BE2C (cell line): ENCODE measurements at regions not wholly inside any gene's neighbourhood (a gene's known extent, or its start where the extent isn't known, plus 50 kb on each side); places are given as distances from the start of the nearest gene placed in this dataset.
A peak's percentile ranks its signal among the peaks of the same experiment; 100 is the strongest.
"Not testable (repeated sequence)": the region's sequence is repeated elsewhere in the genome, so short reads cannot be mapped to it uniquely, and the experiment has no call there.

Experiments
- DNase-seq: peaks from one replicate; pipeline ENCODE4 v3.0.0-alpha.2; 2020
- H3K27me3 ChIP-seq: fragments of 250-450 bp; sonication (Bioruptor Pico); 2 replicates; pipeline ENCODE4 v1.5.1; 2020; ENCODE audit warnings: mild to moderate bottlenecking
- H3K36me3 ChIP-seq: fragments of 250-450 bp; sonication (Bioruptor Pico); 2 replicates; pipeline ENCODE4 v1.5.1; 2020; ENCODE audit warnings: mild to moderate bottlenecking
- H3K4me1 ChIP-seq: fragments of 250-450 bp; sonication (Bioruptor Pico); 2 replicates; pipeline ENCODE4 v1.5.1; 2020
- H3K4me3 ChIP-seq: 2 replicates; pipeline ENCODE4 v1.5.1; 2011; ENCODE audit warnings: low read depth, low read length
- H3K9me3 ChIP-seq: fragments of 250-450 bp; sonication (Bioruptor Pico); 2 replicates; pipeline ENCODE4 v1.5.1; 2020
- CTCF ChIP-seq: IDR thresholded peaks from 2 replicates; pipeline ENCODE4 v1.5.1; 2012; ENCODE audit warnings: mild to moderate bottlenecking, low read depth, low read length

GRCh38 chrX:14352511-14352910 is 176.8 kb upstream of the GLRA2 start:
- no peaks in the 10 kb centered on the region for H3K36me3 ChIP-seq
- H3K4me1 ChIP-seq, result no peaks in the 10 kb centered on the region
- no peak for TF ChIP-seq CTCF
- H3K9me3 ChIP-seq, result no peaks in the 10 kb centered on the region
- no peak overlapping the region for H3K4me3 ChIP-seq
- DNase-seq, result no peak
- no peaks in the 10 kb centered on the region for H3K27me3 ChIP-seq

- no peaks in the 10 kb centered on the region for H3K9me3 ChIP-seq
- H3K4me3 ChIP-seq, result no peak overlapping the region
- DNase-seq, result no peak
- no peaks in the 10 kb centered on the region for H3K36me3 ChIP-seq
- no peak for TF ChIP-seq CTCF
- no peaks in the 10 kb centered on the region for H3K4me1 ChIP-seq
- H3K27me3 ChIP-seq, result no peaks in the 10 kb centered on the region
These were observed 177.6 kb upstream of the GLRA2 start for GRCh38 chrX:14351611-14352303.

- no peaks in the 10 kb centered on the region for H3K9me3 ChIP-seq
- no peaks in the 10 kb centered on the region for H3K36me3 ChIP-seq
- no peak for DNase-seq
- H3K4me1 ChIP-seq, result no peaks in the 10 kb centered on the region
- no peaks in the 10 kb centered on the region for H3K27me3 ChIP-seq
- TF ChIP-seq CTCF, result no peak
- H3K4me3 ChIP-seq, result no peak overlapping the region
These were observed 181.8 kb upstream of the GLRA2 start for GRCh38 chrX:14347523-14347922.

- TF ChIP-seq CTCF, result 0 out of 2 replicates have a peak, but pooled peaks have one; percentile 18
- no peak for DNase-seq
- H3K36me3 ChIP-seq, result no peaks in the 10 kb centered on the region
- H3K9me3 ChIP-seq, result no peaks in the 10 kb centered on the region
- H3K4me1 ChIP-seq, result no peaks in the 10 kb centered on the region
- no peak overlapping the region for H3K4me3 ChIP-seq
- no peaks in the 10 kb centered on the region for H3K27me3 ChIP-seq
These were observed 185.0 kb upstream of the GLRA2 start for GRCh38 chrX:14344172-14344940.

GRCh38 chrX:14309431-14309830 is 219.9 kb upstream of the GLRA2 start:
- H3K36me3 ChIP-seq, result no peaks in the 10 kb centered on the region
- no peak overlapping the region for H3K4me3 ChIP-seq
- H3K27me3 ChIP-seq, result no peaks in the 10 kb centered on the region
- no peaks in the 10 kb centered on the region for H3K9me3 ChIP-seq
- H3K4me1 ChIP-seq, result no peaks in the 10 kb centered on the region
- TF ChIP-seq CTCF, result no peak
- no peak for DNase-seq

- DNase-seq, H3K4me3 ChIP-seq, H3K27me3 ChIP-seq, H3K9me3 ChIP-seq, H3K4me1 ChIP-seq, H3K36me3 ChIP-seq: not testable (repeated sequence)
These were observed 220.4 kb upstream of the GLRA2 start for GRCh38 chrX:14308976-14309375.
